OCI-LY1 (cell line): ENCODE measurements at regions not wholly inside any gene's neighbourhood (a gene's known extent, or its start where the extent isn't known, plus 50 kb on each side); places are given as distances from the start of the nearest gene placed in this dataset.

Source experiments
- H2AFZ ChIP-seq: fragments of 200-600 bp; sonication (generic), shearing (Covaris generic); 2 replicates; pipeline ENCODE4 v1.6.0; 2014; ENCODE audit warnings: antibody characterized with exemption, mild to moderate bottlenecking, low read length
- H3F3A ChIP-seq: fragments of 200-600 bp; sonication (generic), shearing (Covaris generic); 2 replicates; pipeline ENCODE4 v1.6.0; 2014; ENCODE audit warnings: mild to moderate bottlenecking, antibody characterized with exemption, low read length, moderate library complexity; ENCODE audit not compliant: insufficient read depth
- H3K27ac ChIP-seq: fragments of 200-600 bp; sonication (generic); 2 replicates; pipeline ENCODE4 v1.5.1; 2014; ENCODE audit warnings: low read length, mixed run types, mild to moderate bottlenecking, low read depth; ENCODE audit not compliant: poor library complexity, severe bottlenecking
- H3K27me3 ChIP-seq: fragments of 200-600 bp; sonication (generic); 2 replicates; pipeline ENCODE4 v1.6.0; 2014; ENCODE audit warnings: antibody characterized with exemption, mild to moderate bottlenecking, low read length, moderate library complexity; ENCODE audit not compliant: insufficient read depth
- H3K36me3 ChIP-seq: fragments of 200-600 bp; sonication (generic); 2 replicates; pipeline ENCODE4 v1.6.1; 2014; ENCODE audit warnings: mild to moderate bottlenecking, antibody characterized with exemption, low read length, moderate library complexity, mixed read lengths; ENCODE audit not compliant: insufficient read depth
- H3K4me1 ChIP-seq: fragments of 200-600 bp; sonication (generic); 2 replicates; pipeline ENCODE4 v1.5.1; 2014; ENCODE audit warnings: mild to moderate bottlenecking, low read length, moderate library complexity; ENCODE audit not compliant: insufficient read depth, severe bottlenecking
- H3K4me2 ChIP-seq: fragments of 200-600 bp; sonication (generic), shearing (Covaris generic); 2 replicates; pipeline ENCODE4 v1.6.1; 2014; ENCODE audit warnings: low read length
- H3K4me3 ChIP-seq: fragments of 200-600 bp; sonication (generic); 2 replicates; pipeline ENCODE4 v1.5.1; 2014; ENCODE audit warnings: low read length, low read depth, mild to moderate bottlenecking, mixed read lengths; ENCODE audit not compliant: poor library complexity, severe bottlenecking
- H3K79me2 ChIP-seq: fragments of 200-600 bp; shearing (Covaris generic); 2 replicates; pipeline ENCODE4 v1.6.1; 2016; ENCODE audit warnings: mixed run types, low read length, mixed read lengths; ENCODE audit not compliant: insufficient read depth
- H3K9ac ChIP-seq: fragments of 200-600 bp; sonication (generic), shearing (Covaris generic); 2 replicates; pipeline ENCODE4 v1.6.1; 2014; ENCODE audit warnings: mild to moderate bottlenecking, low read length, mixed read lengths
- H3K9me2 ChIP-seq: fragments of 200-600 bp; sonication (generic), shearing (Covaris generic); 2 replicates; pipeline ENCODE4 v1.6.1; 2014; ENCODE audit warnings: low read depth, mild to moderate bottlenecking, low read length, mixed read lengths
- H3K9me3 ChIP-seq: fragments of 200-600 bp; shearing (Covaris generic); 2 replicates; pipeline ENCODE4 v1.6.1; 2014; ENCODE audit warnings: low read length, mixed read lengths
- H4K20me1 ChIP-seq: fragments of 200-600 bp; sonication (generic), shearing (Covaris generic); 2 replicates; pipeline ENCODE4 v1.6.0; 2016; ENCODE audit warnings: mild to moderate bottlenecking, low read length; ENCODE audit not compliant: insufficient read depth
- CTCF ChIP-seq: fragments of 200-600 bp; sonication (generic), shearing (Covaris generic); IDR thresholded peaks from 2 replicates; pipeline ENCODE4 v1.5.1; 2017; ENCODE audit warnings: mild to moderate bottlenecking, antibody characterized with exemption, low read length, moderate library complexity, mixed read lengths
- EZH2 ChIP-seq: fragments of 200-600 bp; sonication (generic), shearing (Covaris generic); IDR thresholded peaks from 2 replicates; pipeline ENCODE4 v1.8.0; 2017; ENCODE audit warnings: borderline replicate concordance, mixed run types, mild to moderate bottlenecking, antibody characterized with exemption, low read length, moderate library complexity, mixed read lengths

- TF ChIP-seq CTCF (no peak), EZH2 (no peak)
- Histone ChIP-seq H3K36me3 (no peaks in the 10 kb centered on the region), H2AFZ (no peak overlapping the region), H3K9me2 (no peaks in the 10 kb centered on the region), H4K20me1 (no peaks in the 10 kb centered on the region), H3K4me2 (no peak overlapping the region), H3K9me3 (no peaks in the 10 kb centered on the region), H3K79me2 (no peaks in the 10 kb centered on the region), H3K4me1 (no peaks in the 10 kb centered on the region), H3K27ac (no peak overlapping the region), H3K9ac (no peak overlapping the region), H3K27me3 (no peaks in the 10 kb centered on the region), H3K4me3 (no peak overlapping the region), H3F3A (no peaks in the 10 kb centered on the region)
These were observed 73.8 kb upstream of the CCN6 start for GRCh38 chr6:111980143-111980542.

GRCh38 chr6:111980971-111981840 is 72.7 kb upstream of the CCN6 start:
- H3K27ac ChIP-seq, result no peak overlapping the region
- no peaks in the 10 kb centered on the region for H3K4me1 ChIP-seq
- H3K4me2 ChIP-seq, result no peak overlapping the region
- no peaks in the 10 kb centered on the region for H3F3A ChIP-seq
- no peaks in the 10 kb centered on the region for H3K9me3 ChIP-seq
- no peak overlapping the region for H3K9ac ChIP-seq
- H3K36me3 ChIP-seq, result no peaks in the 10 kb centered on the region
- no peak overlapping the region for H2AFZ ChIP-seq
- no peaks in the 10 kb centered on the region for H4K20me1 ChIP-seq
- no peak for TF ChIP-seq CTCF
- TF ChIP-seq EZH2, result no peak
- H3K27me3 ChIP-seq, result no peaks in the 10 kb centered on the region
- no peaks in the 10 kb centered on the region for H3K9me2 ChIP-seq
- no peak overlapping the region for H3K4me3 ChIP-seq
- H3K79me2 ChIP-seq, result no peaks in the 10 kb centered on the region

GRCh38 chr6:111982681-111983080 is 71.2 kb upstream of the CCN6 start:
- no peaks in the 10 kb centered on the region for H3F3A ChIP-seq
- no peak for TF ChIP-seq EZH2
- TF ChIP-seq CTCF, result no peak
- H3K9me3 ChIP-seq, result no peaks in the 10 kb centered on the region
- no peaks in the 10 kb centered on the region for H3K36me3 ChIP-seq
- no peaks in the 10 kb centered on the region for H3K4me1 ChIP-seq
- H2AFZ ChIP-seq, result no peak overlapping the region
- no peak overlapping the region for H3K9ac ChIP-seq
- no peaks in the 10 kb centered on the region for H3K27me3 ChIP-seq
- no peak overlapping the region for H3K4me2 ChIP-seq
- no peak overlapping the region for H3K27ac ChIP-seq
- H3K9me2 ChIP-seq, result no peaks in the 10 kb centered on the region
- H3K79me2 ChIP-seq, result no peaks in the 10 kb centered on the region
- no peaks in the 10 kb centered on the region for H4K20me1 ChIP-seq
- H3K4me3 ChIP-seq, result no peak overlapping the region
